ENCODE measurements at regions not wholly inside any gene's neighbourhood (a gene's known extent, or its start where the extent isn't known, plus 50 kb on each side); places are given as distances from the start of the nearest gene placed in this dataset.
"Not testable (repeated sequence)": the region's sequence is repeated elsewhere in the genome, so short reads cannot be mapped to it uniquely, and the experiment has no call there.

- peak; percentile 51 for DNase-seq
- in situ Hi-C loops (cut with HindIII; ENCODE audit: low pct_ligation_motif_present, low pct_unique_long_range_greater_than_20kb, low sequenced_read_pairs), result no loop called here
These were observed 343.4 kb downstream of the ADAMTS20 start for GRCh38 chr12:43208627-43209026.

- no peak for DNase-seq
- in situ Hi-C loops (cut with HindIII; ENCODE audit: low pct_ligation_motif_present, low pct_unique_long_range_greater_than_20kb, low sequenced_read_pairs), result no loop called here
These were observed 343.8 kb downstream of the ADAMTS20 start for GRCh38 chr12:43208221-43208620.

- in situ Hi-C loops (cut with HindIII; ENCODE audit: low pct_ligation_motif_present, low pct_unique_long_range_greater_than_20kb, low sequenced_read_pairs), result no loop called here
- DNase-seq, result no peak
These were observed 345.6 kb downstream of the ADAMTS20 start for GRCh38 chr12:43206396-43206795.

GRCh38 chr12:43198608-43199007, 353.4 kb downstream of the ADAMTS20 start:
- in situ Hi-C loops (cut with HindIII; ENCODE audit: low pct_ligation_motif_present, low pct_unique_long_range_greater_than_20kb, low sequenced_read_pairs), result no loop called here
- no peak for DNase-seq

- no peak for DNase-seq
- in situ Hi-C loops (cut with HindIII; ENCODE audit: low pct_ligation_motif_present, low pct_unique_long_range_greater_than_20kb, low sequenced_read_pairs), result no loop called here
These were observed 355.6 kb downstream of the ADAMTS20 start for GRCh38 chr12:43196268-43196907.

GRCh38 chr12:43193096-43193495, 358.9 kb downstream of the ADAMTS20 start:
- in situ Hi-C loops (cut with HindIII; ENCODE audit: low pct_ligation_motif_present, low pct_unique_long_range_greater_than_20kb, low sequenced_read_pairs); DNase-seq: not testable (repeated sequence)

GRCh38 chr12:43192442-43192841, 359.6 kb downstream of the ADAMTS20 start:
- in situ Hi-C loops (cut with HindIII; ENCODE audit: low pct_ligation_motif_present, low pct_unique_long_range_greater_than_20kb, low sequenced_read_pairs); DNase-seq: not testable (repeated sequence)

- in situ Hi-C loops (cut with HindIII; ENCODE audit: low pct_ligation_motif_present, low pct_unique_long_range_greater_than_20kb, low sequenced_read_pairs), result no loop called here
- DNase-seq, result no peak
These were observed 371.8 kb downstream of the ADAMTS20 start for GRCh38 chr12:43180242-43180641.

- in situ Hi-C loops (cut with HindIII; ENCODE audit: low pct_ligation_motif_present, low pct_unique_long_range_greater_than_20kb, low sequenced_read_pairs), result no loop called here
- no peak for DNase-seq
These were observed 372.5 kb downstream of the ADAMTS20 start for GRCh38 chr12:43179486-43179885.

- DNase-seq, result no peak
- in situ Hi-C loops (cut with HindIII; ENCODE audit: low pct_ligation_motif_present, low pct_unique_long_range_greater_than_20kb, low sequenced_read_pairs), result no loop called here
These were observed 374.7 kb downstream of the ADAMTS20 start for GRCh38 chr12:43177276-43177675.

- no peak for DNase-seq
- in situ Hi-C loops (cut with HindIII; ENCODE audit: low pct_ligation_motif_present, low pct_unique_long_range_greater_than_20kb, low sequenced_read_pairs), result no loop called here
These were observed 382.8 kb downstream of the ADAMTS20 start for GRCh38 chr12:43169115-43169681.

GRCh38 chr12:43167691-43168090, 384.3 kb downstream of the ADAMTS20 start:
- in situ Hi-C loops (cut with HindIII; ENCODE audit: low pct_ligation_motif_present, low pct_unique_long_range_greater_than_20kb, low sequenced_read_pairs), result no loop called here
- DNase-seq, result no peak

GRCh38 chr12:43165351-43165750, 386.7 kb downstream of the ADAMTS20 start:
- DNase-seq, result no peak
- in situ Hi-C loops (cut with HindIII; ENCODE audit: low pct_ligation_motif_present, low pct_unique_long_range_greater_than_20kb, low sequenced_read_pairs), result no loop called here

- in situ Hi-C loops (cut with HindIII; ENCODE audit: low pct_ligation_motif_present, low pct_unique_long_range_greater_than_20kb, low sequenced_read_pairs), result no loop called here
- no peak for DNase-seq
These were observed 389.9 kb downstream of the ADAMTS20 start for GRCh38 chr12:43162138-43162537.

GRCh38 chr12:43159506-43159905, 392.5 kb downstream of the ADAMTS20 start:
- DNase-seq, result no peak
- in situ Hi-C loops (cut with HindIII; ENCODE audit: low pct_ligation_motif_present, low pct_unique_long_range_greater_than_20kb, low sequenced_read_pairs), result no loop called here

GRCh38 chr12:43158126-43158525, 393.9 kb downstream of the ADAMTS20 start:
- in situ Hi-C loops (cut with HindIII; ENCODE audit: low pct_ligation_motif_present, low pct_unique_long_range_greater_than_20kb, low sequenced_read_pairs), result no loop called here
- DNase-seq, result no peak

GRCh38 chr12:43155376-43155775, 396.6 kb downstream of the ADAMTS20 start:
- in situ Hi-C loops (cut with HindIII; ENCODE audit: low pct_ligation_motif_present, low pct_unique_long_range_greater_than_20kb, low sequenced_read_pairs), result no loop called here
- DNase-seq, result no peak

- in situ Hi-C loops (cut with HindIII; ENCODE audit: low pct_ligation_motif_present, low pct_unique_long_range_greater_than_20kb, low sequenced_read_pairs), result no loop called here
- no peak for DNase-seq
These were observed 397.4 kb downstream of the ADAMTS20 start for GRCh38 chr12:43154498-43155045.

- DNase-seq, result no peak
- in situ Hi-C loops (cut with HindIII; ENCODE audit: low pct_ligation_motif_present, low pct_unique_long_range_greater_than_20kb, low sequenced_read_pairs), result no loop called here
These were observed 400.5 kb downstream of the ADAMTS20 start for GRCh38 chr12:43151441-43151981.

- in situ Hi-C loops (cut with HindIII; ENCODE audit: low pct_ligation_motif_present, low pct_unique_long_range_greater_than_20kb, low sequenced_read_pairs), result no loop called here
- no peak for DNase-seq
These were observed 403.3 kb downstream of the ADAMTS20 start for GRCh38 chr12:43148691-43149090.
